Right atrium auricular region (tissue), 2 donors: ENCODE measurements at regions not wholly inside any gene's neighbourhood (a gene's known extent, or its start where the extent isn't known, plus 50 kb on each side); places are given as distances from the start of the nearest gene placed in this dataset.

Experiments used
- DNase-seq: peaks from one replicate; pipeline ENCODE4 v3.0.0-alpha.2; 2019; ENCODE audit warnings: low spot score
- H3K27ac ChIP-seq, 2 donors: fragments of 200-600 bp; sonication (generic); 1 replicate in 1 of 2; 2 replicates in 1 of 2; pipeline ENCODE4 v1.5.1; 2016 to 2019
- H3K27me3 ChIP-seq, 2 donors: fragments of 200-600 bp; sonication (generic); one replicate each; pipeline versions ENCODE4 v1.5.1 to v1.6.0; 2017 to 2019
- H3K36me3 ChIP-seq: fragments of 200-600 bp; sonication (generic); one replicate; pipeline ENCODE4 v1.5.1; 2016
- H3K4me1 ChIP-seq, 2 donors: fragments of 200-600 bp; sonication (generic); one replicate each; pipeline versions ENCODE4 v1.5.1 to v1.6.0; 2017 to 2019
- H3K4me3 ChIP-seq, 2 donors: fragments of 200-600 bp; sonication (generic); 1 replicate in 1 of 2; 2 replicates in 1 of 2; pipeline ENCODE4 v1.5.1; 2017 to 2019; ENCODE audit warnings: mild to moderate bottlenecking in 1 of 2, moderate library complexity in 1 of 2
- H3K9me3 ChIP-seq, 2 donors: fragments of 200-600 bp; sonication (generic); one replicate each; pipeline ENCODE4 v1.5.1; 2019
- TF ChIP-seq, protein P1 (sequence below), 2 donors: fragments of 200-600 bp; sonication (generic); IDR thresholded peaks; one replicate each; pipeline ENCODE4 v1.5.1; 2019; ENCODE audit warnings: antibody characterized with exemption in 2 of 2

DNA sequence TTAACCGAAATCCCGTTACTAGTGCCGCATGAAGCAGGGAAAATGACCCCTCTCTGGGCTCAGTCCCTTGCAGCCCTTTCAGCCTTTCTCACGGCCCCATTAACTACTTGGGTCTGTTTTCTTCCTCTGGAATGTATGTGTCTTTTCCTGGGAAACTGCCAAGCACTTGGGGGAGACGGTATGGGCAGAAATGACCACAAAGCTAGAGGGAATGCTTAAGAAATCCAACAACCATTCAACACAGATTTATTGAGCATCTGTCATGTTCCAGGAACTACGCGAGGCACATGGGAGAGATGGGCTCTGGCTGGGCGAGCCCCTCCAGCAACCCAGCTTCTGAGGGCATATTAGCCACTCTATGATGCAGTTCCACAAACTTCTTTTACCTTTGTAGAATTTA, 462.6 kb downstream of the BUD13 start:
- no peak for DNase-seq
- Histone ChIP-seq H3K4me3 (no peak overlapping the region), H3K4me1 (peaks cover 0 to 12% of the 10 kb centered on the region in 2 donors), H3K9me3 (no peaks in the 10 kb centered on the region), H3K27ac (no peak overlapping the region), H3K36me3 (no peaks in the 10 kb centered on the region), H3K27me3 (no peaks in the 10 kb centered on the region)
- TF ChIP-seq, protein P1, sequence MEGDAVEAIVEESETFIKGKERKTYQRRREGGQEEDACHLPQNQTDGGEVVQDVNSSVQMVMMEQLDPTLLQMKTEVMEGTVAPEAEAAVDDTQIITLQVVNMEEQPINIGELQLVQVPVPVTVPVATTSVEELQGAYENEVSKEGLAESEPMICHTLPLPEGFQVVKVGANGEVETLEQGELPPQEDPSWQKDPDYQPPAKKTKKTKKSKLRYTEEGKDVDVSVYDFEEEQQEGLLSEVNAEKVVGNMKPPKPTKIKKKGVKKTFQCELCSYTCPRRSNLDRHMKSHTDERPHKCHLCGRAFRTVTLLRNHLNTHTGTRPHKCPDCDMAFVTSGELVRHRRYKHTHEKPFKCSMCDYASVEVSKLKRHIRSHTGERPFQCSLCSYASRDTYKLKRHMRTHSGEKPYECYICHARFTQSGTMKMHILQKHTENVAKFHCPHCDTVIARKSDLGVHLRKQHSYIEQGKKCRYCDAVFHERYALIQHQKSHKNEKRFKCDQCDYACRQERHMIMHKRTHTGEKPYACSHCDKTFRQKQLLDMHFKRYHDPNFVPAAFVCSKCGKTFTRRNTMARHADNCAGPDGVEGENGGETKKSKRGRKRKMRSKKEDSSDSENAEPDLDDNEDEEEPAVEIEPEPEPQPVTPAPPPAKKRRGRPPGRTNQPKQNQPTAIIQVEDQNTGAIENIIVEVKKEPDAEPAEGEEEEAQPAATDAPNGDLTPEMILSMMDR (IDR thresholded peaks at IDR 0.05): no peak

DNA sequence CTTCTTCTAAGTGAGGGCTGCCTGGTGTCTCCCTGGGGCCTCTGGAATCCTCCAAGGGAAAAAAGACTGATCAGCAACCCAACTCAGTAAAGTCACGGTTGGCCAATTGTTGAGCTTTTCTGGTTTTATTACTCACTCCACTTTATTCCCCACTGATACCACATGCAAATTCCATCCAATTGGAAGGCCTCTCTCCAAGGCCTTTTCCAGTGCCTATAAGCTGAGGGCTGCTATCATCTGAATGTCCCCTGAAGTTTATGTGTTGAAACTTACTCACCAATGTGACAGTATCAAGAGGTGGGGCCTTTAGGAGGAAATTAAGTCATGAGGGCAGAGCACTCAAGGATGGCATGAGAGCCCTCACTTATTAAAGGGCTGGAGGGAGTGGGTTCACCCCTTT, 463.3 kb downstream of the BUD13 start:
- no peaks in the 10 kb centered on the region for H3K27me3 ChIP-seq
- no peaks in the 10 kb centered on the region for H3K36me3 ChIP-seq
- H3K4me3 ChIP-seq: no peak overlapping the region
- TF ChIP-seq, protein P1 (IDR thresholded peaks at IDR 0.05): no peak
- no peak for DNase-seq
- no peaks in the 10 kb centered on the region for H3K9me3 ChIP-seq
- no peak overlapping the region for H3K27ac ChIP-seq
- peaks cover 0 to 12% of the 10 kb centered on the region in 2 donors for H3K4me1 ChIP-seq

DNA sequence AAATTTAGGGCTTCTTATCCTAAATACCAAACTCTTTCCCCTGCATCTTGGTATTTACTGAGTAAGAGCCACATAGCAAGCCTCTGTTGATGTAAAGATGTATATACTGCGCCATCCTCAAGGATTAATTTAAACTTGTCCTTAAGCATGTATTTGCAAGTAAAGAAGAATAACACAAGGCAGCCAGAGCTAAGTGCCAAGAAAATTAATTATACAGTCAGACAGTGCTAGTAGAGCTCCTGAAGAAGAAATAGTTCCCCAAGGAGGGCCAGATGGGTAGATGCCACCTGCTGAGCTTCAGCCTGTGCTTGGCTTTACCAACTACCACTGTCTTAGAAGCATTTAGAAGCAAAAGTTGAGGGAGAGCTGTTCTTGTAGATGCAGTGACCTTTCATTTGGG, 470.0 kb downstream of the BUD13 start:
- no peak for DNase-seq
- no peaks in the 10 kb centered on the region for H3K9me3 ChIP-seq
- H3K27ac ChIP-seq: no peak overlapping the region
- H3K4me1 ChIP-seq: no peaks in the 10 kb centered on the region
- no peaks in the 10 kb centered on the region for H3K27me3 ChIP-seq
- TF ChIP-seq, protein P1 (IDR thresholded peaks at IDR 0.05): no peak
- H3K4me3 ChIP-seq: no peak overlapping the region
- no peaks in the 10 kb centered on the region for H3K36me3 ChIP-seq

DNA sequence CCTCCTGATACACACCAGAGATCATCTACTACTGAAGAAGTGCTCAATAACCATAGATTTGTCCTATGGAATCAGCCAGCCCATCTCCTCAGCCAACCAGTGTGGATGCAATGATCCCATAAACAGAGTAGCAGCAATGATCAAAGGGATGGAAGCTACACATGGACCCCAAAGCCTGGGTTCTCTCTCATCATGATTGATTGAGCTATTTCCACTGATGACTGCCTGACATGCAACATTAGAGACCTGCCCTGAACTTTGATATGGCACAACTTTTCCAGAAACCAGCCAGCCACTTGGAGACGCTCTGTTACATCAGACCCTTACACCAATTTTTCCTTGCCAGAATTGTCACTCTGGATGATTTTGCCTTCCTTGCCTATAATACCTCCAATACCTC, 471.6 kb downstream of the BUD13 start:
- H3K9me3 ChIP-seq: no peaks in the 10 kb centered on the region
- H3K27me3 ChIP-seq: no peaks in the 10 kb centered on the region
- no peak overlapping the region for H3K4me3 ChIP-seq
- no peak overlapping the region for H3K27ac ChIP-seq
- no peak for DNase-seq
- TF ChIP-seq, protein P1 (IDR thresholded peaks at IDR 0.05): no peak
- H3K4me1 ChIP-seq: no peaks in the 10 kb centered on the region
- H3K36me3 ChIP-seq: no peaks in the 10 kb centered on the region

DNA sequence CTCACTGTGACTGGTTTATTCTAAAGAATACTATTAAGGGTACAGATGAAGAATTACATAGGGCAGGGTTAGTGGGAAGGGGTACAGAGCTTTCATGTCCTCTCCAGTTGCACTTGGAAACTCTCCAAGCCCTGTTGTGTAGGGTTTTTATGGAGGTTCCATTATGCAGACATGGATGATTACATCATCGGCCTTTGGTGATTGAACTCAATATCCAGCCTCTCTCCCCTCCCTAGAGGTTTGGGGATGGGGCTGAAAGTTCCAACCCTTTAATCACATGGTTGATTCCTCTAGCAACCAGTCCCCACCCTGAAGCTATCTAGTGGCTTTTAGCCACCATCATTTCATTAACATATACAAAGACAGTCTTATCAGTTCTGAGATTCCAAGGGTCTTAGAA, 472.6 kb downstream of the BUD13 start:
- no peaks in the 10 kb centered on the region for H3K9me3 ChIP-seq
- TF ChIP-seq, protein P1 (IDR thresholded peaks at IDR 0.05): no peak
- no peaks in the 10 kb centered on the region for H3K36me3 ChIP-seq
- no peak overlapping the region for H3K4me3 ChIP-seq
- no peaks in the 10 kb centered on the region for H3K27me3 ChIP-seq
- DNase-seq: no peak
- no peak overlapping the region for H3K27ac ChIP-seq
- H3K4me1 ChIP-seq: no peaks in the 10 kb centered on the region

DNA sequence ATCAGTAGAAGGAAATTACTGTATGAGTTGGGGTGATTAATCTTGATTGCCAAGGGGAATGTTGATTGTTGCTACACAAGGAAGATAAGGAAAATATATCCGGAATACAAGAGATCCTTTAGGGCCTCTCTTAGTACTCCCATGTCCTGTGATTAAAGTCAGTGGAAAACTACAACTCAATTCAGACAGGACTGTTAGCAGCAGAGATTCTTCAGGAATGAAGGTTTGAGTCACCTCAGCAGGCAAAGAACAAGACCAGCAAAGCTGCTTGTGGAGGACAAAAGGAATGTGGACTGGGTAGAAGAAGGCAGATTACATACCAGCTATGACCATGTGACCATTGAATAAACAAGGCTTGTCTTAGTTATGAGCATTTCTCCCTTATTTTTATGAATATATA, 478.2 kb downstream of the BUD13 start:
- Histone ChIP-seq H3K4me1 (no peaks in the 10 kb centered on the region), H3K9me3 (peaks cover 0 to 8% of the 10 kb centered on the region in 2 donors), H3K4me3 (no peak overlapping the region), H3K27ac (no peak overlapping the region), H3K36me3 (no peaks in the 10 kb centered on the region), H3K27me3 (no peaks in the 10 kb centered on the region)
- TF ChIP-seq, protein P1 (IDR thresholded peaks at IDR 0.05): no peak
- DNase-seq: no peak
